HG03139 (cell line): ENCODE measurements at regions not wholly inside any gene's neighbourhood (a gene's known extent, or its start where the extent isn't known, plus 50 kb on each side); places are given as distances from the start of the nearest gene placed in this dataset.

Experiments
- ATAC-seq: cut with Tn5 transposase; IDR thresholded peaks from one replicate; pipeline ENCODE4 v1.9.1; 2021; ENCODE audit not compliant: unreplicated experiment

DNA sequence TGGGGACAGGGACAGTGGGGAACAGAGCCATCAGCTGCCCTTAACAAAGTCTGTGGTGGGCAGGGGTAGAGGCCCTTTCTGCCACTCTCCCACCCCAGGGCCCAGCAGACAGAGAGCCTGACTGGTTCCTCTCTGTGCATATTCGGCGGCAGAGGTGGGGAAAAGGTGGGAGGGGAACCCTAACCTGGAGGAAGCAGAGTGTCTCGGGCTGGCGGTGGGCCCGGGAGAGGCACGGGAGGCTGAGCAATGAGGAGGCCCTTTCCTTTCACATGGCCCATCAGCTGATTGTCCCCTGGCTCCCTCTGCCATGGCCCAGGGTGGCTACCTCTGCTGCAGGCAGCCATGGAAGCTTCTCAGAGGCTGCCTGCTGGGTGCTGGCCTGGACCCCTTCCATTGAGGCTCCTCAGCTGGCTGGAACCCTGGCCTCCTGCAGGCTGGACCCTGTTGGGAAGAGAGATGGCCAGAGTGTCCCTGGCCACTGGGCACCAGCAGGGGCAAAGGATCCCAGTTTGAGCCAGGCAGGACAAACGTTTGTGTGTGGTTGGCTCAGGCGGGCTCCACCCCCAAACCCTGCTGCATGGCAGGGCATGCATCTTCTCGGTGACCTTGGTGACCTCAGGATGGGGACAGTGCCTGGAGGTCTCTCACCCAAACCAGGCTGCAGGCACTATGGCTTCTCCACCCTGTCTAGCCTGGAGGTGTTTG, 202.8 kb upstream of the ZNF536 start:
- ATAC-seq, result no peak

- ATAC-seq, result no peak
These were observed 202.1 kb upstream of the ZNF536 start for GRCh38 chr19:30170081-30170480.

GRCh38 chr19:30170495-30171137, 201.6 kb upstream of the ZNF536 start:
- ATAC-seq, result no peak

- ATAC-seq, result no peak
These were observed 201.0 kb upstream of the ZNF536 start for GRCh38 chr19:30171138-30171635.

GRCh38 chr19:30171795-30172612, 200.2 kb upstream of the ZNF536 start:
- ATAC-seq, result no peak

DNA sequence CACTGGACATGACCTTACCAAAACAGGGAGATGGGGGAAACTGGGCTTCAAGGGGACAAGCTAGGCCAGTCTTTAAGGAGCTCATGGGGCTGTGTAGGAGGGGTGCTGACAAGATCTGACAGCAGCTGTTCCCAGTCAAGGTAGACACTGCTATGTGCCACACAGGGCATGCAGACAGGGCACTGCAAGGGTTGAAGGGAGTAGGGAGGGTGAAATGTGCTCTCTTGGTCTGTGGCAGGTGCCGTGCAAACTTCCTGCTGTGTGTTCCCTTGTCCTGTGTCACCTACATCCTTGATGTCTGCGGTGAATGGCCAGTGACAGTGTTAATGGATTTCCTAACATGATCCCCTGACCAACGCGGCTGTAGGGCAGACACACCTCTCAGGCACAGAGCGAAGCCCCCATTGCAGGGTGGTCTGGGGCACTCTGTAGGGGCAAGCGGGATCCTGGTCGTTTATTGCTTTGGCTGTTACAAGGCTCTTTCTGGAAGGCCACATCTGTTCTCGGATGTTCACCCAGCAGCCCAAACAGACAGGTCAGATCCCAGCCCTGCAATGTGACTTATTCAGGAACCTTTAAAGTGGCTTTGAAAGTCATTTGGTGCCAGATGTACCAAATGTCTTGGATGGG, 199.5 kb upstream of the ZNF536 start:
- no peak for ATAC-seq

DNA sequence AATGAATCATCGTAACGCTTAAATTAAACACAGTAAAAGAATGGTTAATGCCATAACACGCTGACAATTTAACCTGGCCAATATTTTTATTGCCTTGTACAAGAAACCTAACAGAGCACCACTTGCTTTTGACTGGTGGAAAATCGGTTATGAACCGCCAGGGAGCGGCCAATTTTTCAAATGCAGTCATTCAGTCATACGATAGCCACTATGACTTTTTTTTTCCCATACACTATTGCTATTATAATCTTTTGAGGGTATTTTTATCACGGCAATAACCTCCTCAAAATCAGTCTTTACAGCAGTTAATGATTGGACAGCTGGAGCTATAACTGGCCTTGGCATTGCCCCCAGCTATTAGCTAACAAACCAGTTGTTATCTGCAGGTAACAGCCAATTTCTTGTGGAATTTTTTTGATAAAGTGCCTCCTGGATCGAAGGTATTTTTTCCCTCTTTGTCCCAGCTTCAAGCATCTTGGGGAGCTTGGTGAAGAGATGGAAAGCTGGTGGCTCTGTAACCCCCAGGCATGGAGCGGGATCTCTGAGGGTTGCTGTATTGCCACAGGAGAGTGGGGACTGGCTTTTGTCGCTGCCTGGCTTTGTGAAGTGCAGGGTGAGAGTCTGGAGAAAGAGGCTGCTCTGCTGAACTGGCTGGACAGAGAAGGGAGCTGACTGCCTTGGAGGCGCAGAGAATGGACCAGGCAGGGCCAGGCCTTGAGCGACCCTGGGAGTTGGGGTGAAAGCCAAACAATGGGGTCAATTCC, 198.4 kb upstream of the ZNF536 start:
- ATAC-seq, result no peak

- no peak for ATAC-seq
These were observed 197.9 kb upstream of the ZNF536 start for GRCh38 chr19:30174357-30174645.

DNA sequence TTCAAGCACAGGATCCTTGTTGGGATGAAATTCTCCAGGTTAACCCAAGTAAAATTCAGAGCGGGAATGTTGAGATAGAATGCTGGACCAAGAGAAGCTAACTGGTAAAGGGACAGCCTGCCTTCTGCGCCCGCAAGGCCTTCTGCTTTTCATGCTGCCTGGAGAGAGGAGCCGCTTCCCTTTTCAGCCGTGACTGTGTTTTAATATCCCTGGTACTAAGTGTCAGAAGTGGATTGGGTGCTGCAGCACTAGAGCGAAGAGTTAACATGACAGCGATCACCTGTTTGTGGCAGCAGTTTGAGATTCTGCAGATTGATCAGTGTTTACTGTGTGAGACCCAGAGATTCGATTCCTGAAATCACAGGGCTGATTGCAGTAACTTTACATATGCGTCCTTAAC, 197.4 kb upstream of the ZNF536 start:
- no peak for ATAC-seq

DNA sequence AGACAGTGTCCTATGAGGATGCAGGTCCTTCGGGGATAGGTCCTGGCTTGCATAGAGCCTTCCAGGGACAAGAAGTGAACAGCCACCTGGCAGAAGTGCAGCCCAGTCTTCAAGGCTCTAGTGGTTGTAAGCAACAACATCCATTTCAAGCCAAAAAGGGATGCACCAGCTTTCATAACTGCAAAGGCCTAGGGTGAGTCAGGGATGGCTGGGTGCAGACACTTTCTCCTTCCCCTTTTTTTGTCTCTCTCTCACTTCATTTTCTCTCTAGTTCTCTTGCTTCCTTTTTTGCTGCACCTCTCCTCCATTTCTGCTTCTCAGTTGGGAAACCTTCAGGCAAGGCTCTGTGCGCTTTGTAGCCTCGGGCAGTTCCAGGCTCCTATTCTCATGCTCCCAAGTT, 196.2 kb upstream of the ZNF536 start:
- no peak for ATAC-seq

- ATAC-seq, result no peak
These were observed 193.3 kb upstream of the ZNF536 start for GRCh38 chr19:30178721-30179402.

DNA sequence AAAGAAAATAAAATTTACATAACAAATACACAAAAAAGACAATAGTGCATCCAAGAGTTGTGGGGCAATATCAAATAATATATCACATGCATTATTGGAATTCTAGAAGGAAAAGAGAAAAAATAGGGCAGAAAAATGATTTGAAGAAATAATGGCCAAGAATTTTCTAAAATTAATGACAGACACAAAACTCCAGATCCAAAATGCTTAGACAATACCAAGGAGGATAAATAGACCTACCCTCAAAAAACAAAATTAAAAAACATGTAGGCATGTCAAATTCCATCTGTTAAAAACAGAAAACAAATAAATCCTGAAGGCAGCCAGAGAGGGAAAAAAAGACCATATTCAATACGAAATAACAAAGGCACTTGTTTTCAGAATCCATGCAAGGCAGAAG, 191.5 kb upstream of the ZNF536 start:
- ATAC-seq, result no peak

- ATAC-seq, result no peak
These were observed 188.2 kb upstream of the ZNF536 start for GRCh38 chr19:30183807-30184490.

- ATAC-seq, result no peak
These were observed 170.1 kb upstream of the ZNF536 start for GRCh38 chr19:30202060-30202600.

GRCh38 chr19:30204721-30205120, 167.5 kb upstream of the ZNF536 start:
- ATAC-seq, result no peak

DNA sequence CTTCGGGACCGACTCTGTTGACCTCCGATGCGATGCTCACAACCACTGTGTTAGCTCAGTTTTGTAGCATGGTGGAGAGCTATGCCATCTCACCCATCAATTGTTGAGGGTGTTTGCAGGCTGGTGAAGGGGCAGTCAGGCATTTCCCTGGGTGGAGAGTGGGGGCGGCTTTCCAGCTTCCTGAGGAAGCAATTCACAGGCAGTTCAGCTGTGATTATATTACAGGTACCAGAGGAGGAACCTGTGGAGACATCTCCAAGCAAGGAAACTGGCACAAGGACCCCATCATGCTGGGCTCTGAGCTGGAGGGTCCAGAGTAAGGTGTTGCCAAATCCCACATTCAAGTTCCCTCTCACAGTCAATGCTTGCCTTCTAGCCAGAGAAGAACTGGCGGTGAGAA, 166.0 kb upstream of the ZNF536 start:
- no peak for ATAC-seq

- ATAC-seq, result no peak
These were observed 164.8 kb upstream of the ZNF536 start for GRCh38 chr19:30207357-30207756.

GRCh38 chr19:30208436-30209060, 163.6 kb upstream of the ZNF536 start:
- no peak for ATAC-seq
